H1 (cell line): ENCODE measurements at regions not wholly inside any gene's neighbourhood (a gene's known extent, or its start where the extent isn't known, plus 50 kb on each side); places are given as distances from the start of the nearest gene placed in this dataset.

Experiments used
- CTCF ChIA-PET: fragments of 300-600 bp; sonication (Branson Sonifier 250); formaldehyde crosslinking; loops from one replicate; lab custom pipeline; 2021; ENCODE audit not compliant: partially characterized antibody; lab: Charles Lee
- POLR2A ChIA-PET: fragments of 300-600 bp; sonication (Branson Sonifier 250); formaldehyde crosslinking; loops from one replicate; lab custom pipeline; 2021; ENCODE audit warnings: inconsistent platforms; ENCODE audit not compliant: partially characterized antibody; lab: Charles Lee
- DNase-seq, 2 experiments: peaks; one replicate each; pipeline versions ENCODE4 v3.0.0 to v3.0.0-alpha.2; 2010 to 2022; ENCODE audit warnings: low spot score in 2 of 2, low read depth in 1 of 2, mixed read lengths in 1 of 2
- FAIRE-seq: peaks from 2 replicates; lab custom pipeline; 2011; peaks lifted over from hg19 to GRCh38; lab: Jason Lieb, UNC
- H2AFZ ChIP-seq: 2 replicates; pipeline ENCODE4 v1.8.1; 2012; ENCODE audit warnings: low read length, inconsistent platforms
- H2AK5ac ChIP-seq: 2 replicates; pipeline ENCODE4 v1.6.1; 2013; ENCODE audit warnings: low read depth, low read length
- H2BK120ac ChIP-seq: replicated peaks from 2 replicates; pipeline ENCODE3; 2013; ENCODE audit warnings: low read depth, low read length, inconsistent platforms
- H2BK12ac ChIP-seq: 2 replicates; pipeline ENCODE4 v1.6.1; 2013; ENCODE audit warnings: low read depth, low read length
- H2BK15ac ChIP-seq: 2 replicates; pipeline ENCODE4 v1.6.1; 2013; ENCODE audit warnings: low read length
- H2BK20ac ChIP-seq: 2 replicates; pipeline ENCODE4 v1.6.1; 2013; ENCODE audit warnings: low read length
- H2BK5ac ChIP-seq: 2 replicates; pipeline ENCODE4 v1.6.1; 2013; ENCODE audit warnings: low read depth, low read length
- H3K14ac ChIP-seq: 2 replicates; pipeline ENCODE4 v1.6.1; 2013; ENCODE audit warnings: inconsistent platforms; ENCODE audit not compliant: insufficient read length
- H3K18ac ChIP-seq: 2 replicates; pipeline ENCODE4 v1.6.1; 2013; ENCODE audit warnings: low read length; ENCODE audit errors: extremely low read depth
- H3K23ac ChIP-seq: 2 replicates; pipeline ENCODE4 v1.6.1; 2013; ENCODE audit warnings: inconsistent platforms; ENCODE audit not compliant: insufficient read length
- H3K23me2 ChIP-seq: 2 replicates; pipeline ENCODE4 v1.6.1; 2013; ENCODE audit warnings: low read depth, low read length
- H3K27ac ChIP-seq: 2 replicates; pipeline ENCODE4 v1.6.1; 2011; ENCODE audit warnings: low read depth, low read length, inconsistent platforms
- H3K27me3 ChIP-seq, 4 experiments: replicated peaks in 1 of 4; 1 replicate in 1 of 4; 2 replicates in 3 of 4; pipeline versions ENCODE4 v1.6.1 to v1.8.1; 2011 to 2013; ENCODE audit warnings: low read length in 3 of 4, mild to moderate bottlenecking in 3 of 4, inconsistent platforms in 2 of 4, mixed read lengths in 2 of 4, moderate library complexity in 1 of 4; ENCODE audit not compliant: control insufficient read depth in 3 of 4, insufficient read depth in 3 of 4; ENCODE audit errors: extremely low read depth in 1 of 4
- H3K36me3 ChIP-seq, 4 experiments: 2 replicates each; pipeline versions ENCODE4 v1.6.1 to v1.8.1; 2011 to 2013; ENCODE audit warnings: mild to moderate bottlenecking in 4 of 4, low read length in 3 of 4, moderate library complexity in 2 of 4, control low read depth in 1 of 4, inconsistent platforms in 1 of 4; ENCODE audit not compliant: insufficient read depth in 4 of 4, control insufficient read depth in 2 of 4
- H3K4ac ChIP-seq: replicated peaks from 2 replicates; pipeline ENCODE3; 2013; ENCODE audit warnings: low read length, low read depth, mixed read lengths, inconsistent platforms; ENCODE audit not compliant: insufficient read length
- H3K4me1 ChIP-seq, 4 experiments: replicated peaks in 1 of 4; 1 replicate in 1 of 4; 2 replicates in 3 of 4; pipeline versions ENCODE4 v1.6.1 to v1.8.1; 2011 to 2013; ENCODE audit warnings: low read length in 3 of 4, inconsistent platforms in 2 of 4, mixed read lengths in 1 of 4; ENCODE audit not compliant: insufficient read depth in 4 of 4, control insufficient read depth in 3 of 4
- H3K4me2 ChIP-seq, 2 experiments: 2 replicates each; pipeline versions ENCODE4 v1.6.1 to v1.8.1; 2011 to 2013; ENCODE audit warnings: low read depth in 2 of 2, low read length in 2 of 2, control low read depth in 1 of 2, inconsistent platforms in 1 of 2, mild to moderate bottlenecking in 1 of 2; ENCODE audit not compliant: insufficient read depth in 1 of 2
- H3K4me3 ChIP-seq, 4 experiments: fragments of 200-600, 300-600 bp in 1 of 4; sonication (generic), shearing (Covaris generic), sonication (Bioruptor Twin) in 1 of 4; 2 replicates each; pipeline versions ENCODE4 v1.5.1 to v1.8.1; 2011 to 2016; ENCODE audit warnings: low read length in 4 of 4, low read depth in 3 of 4, control low read depth in 2 of 4, inconsistent platforms in 2 of 4, mild to moderate bottlenecking in 2 of 4, mixed read lengths in 1 of 4, moderate library complexity in 1 of 4; ENCODE audit not compliant: insufficient read depth in 2 of 4; ENCODE audit errors: extremely low read depth in 1 of 4
- H3K56ac ChIP-seq: replicated peaks from 2 replicates; pipeline ENCODE3; 2013; ENCODE audit warnings: low read depth, mild to moderate bottlenecking, mixed read lengths, low read length, inconsistent platforms; ENCODE audit not compliant: insufficient read length
- H3K79me1 ChIP-seq: 2 replicates; pipeline ENCODE4 v1.6.1; 2013; ENCODE audit warnings: low read depth, low read length, control low read depth
- H3K79me2 ChIP-seq, 2 experiments: 2 replicates each; pipeline versions ENCODE4 v1.6.1 to v1.8.1; 2012 to 2013; ENCODE audit warnings: low read length in 2 of 2, mild to moderate bottlenecking in 2 of 2, inconsistent platforms in 1 of 2; ENCODE audit not compliant: insufficient read depth in 2 of 2, control insufficient read depth in 1 of 2
- H3K9ac ChIP-seq, 4 experiments: replicated peaks in 1 of 4; 1 replicate in 1 of 4; 2 replicates in 3 of 4; pipeline versions ENCODE4 v1.6.1 to v1.8.1; 2011 to 2013; ENCODE audit warnings: low read depth in 3 of 4, low read length in 3 of 4, control low read depth in 2 of 4, mild to moderate bottlenecking in 2 of 4, moderate library complexity in 2 of 4, inconsistent platforms in 1 of 4; ENCODE audit errors: extremely low read depth in 1 of 4
- H3K9me3 ChIP-seq, 2 experiments: 2 replicates each; pipeline versions ENCODE4 v1.6.1 to v1.8.1; 2012 to 2013; ENCODE audit warnings: mild to moderate bottlenecking in 2 of 2, moderate library complexity in 2 of 2, control low read depth in 1 of 2, inconsistent platforms in 1 of 2, low read depth in 1 of 2, low read length in 1 of 2, mixed read lengths in 1 of 2; ENCODE audit not compliant: insufficient read depth in 2 of 2
- H4K20me1 ChIP-seq, 2 experiments: replicated peaks in 1 of 2; 2 replicates each; pipeline versions ENCODE3 to v1.8.1; 2011 to 2013; ENCODE audit warnings: inconsistent platforms in 2 of 2, low read length in 2 of 2, mild to moderate bottlenecking in 1 of 2; ENCODE audit not compliant: insufficient read depth in 2 of 2, control insufficient read depth in 1 of 2
- H4K5ac ChIP-seq: 2 replicates; pipeline ENCODE4 v1.6.1; 2013; ENCODE audit warnings: low read length, low read depth, mixed read lengths, inconsistent platforms; ENCODE audit not compliant: insufficient read length
- H4K8ac ChIP-seq: 2 replicates; pipeline ENCODE4 v1.8.0; 2013; ENCODE audit warnings: mild to moderate bottlenecking, moderate library complexity, low read length, inconsistent platforms; ENCODE audit not compliant: insufficient read depth; ENCODE audit errors: extremely low read depth
- H4K91ac ChIP-seq: replicated peaks from 2 replicates; pipeline ENCODE3; 2013; ENCODE audit warnings: low read length, mixed read lengths, inconsistent platforms; ENCODE audit not compliant: insufficient read length
- EZH2 ChIP-seq: fragments of 200-600 bp; sonication (generic); IDR thresholded peaks from 2 replicates; pipeline ENCODE4 v1.7.1; 2012; ENCODE audit warnings: low read depth, mild to moderate bottlenecking, moderate library complexity, low read length, inconsistent platforms; ENCODE audit not compliant: severe bottlenecking
- SIRT6 ChIP-seq: IDR thresholded peaks from one replicate; pipeline ENCODE4 v1.7.1; 2012; ENCODE audit warnings: low read length, inconsistent platforms
- WGBS, 2 experiments: shearing (Covaris generic) in 1 of 2; methylation state at CpG; one replicate each; pipeline versions ENCODE4 v1.1.6 to v1.1.7; 2013 to 2015; ENCODE audit warnings: low lambda C conversion rate in 2 of 2, mixed read lengths in 2 of 2, inconsistent platforms in 1 of 2, low coverage in 1 of 2, missing lambda C conversion rate in 1 of 2; ENCODE audit not compliant: insufficient replicate concordance in 2 of 2, insufficient coverage in 1 of 2, insufficient read length in 1 of 2; ENCODE audit errors: extremely low coverage in 1 of 2, missing lambda C conversion rate in 1 of 2; 5-methylcytosine and 5-hydroxymethylcytosine counted together

- H2BK120ac ChIP-seq: peak overlapping the region; percentile 15
- no peaks in the 10 kb centered on the region for H3K36me3 ChIP-seq
- H4K8ac ChIP-seq: peak overlapping the region; percentile 47; the same call in 1 of the 2 replicates
- H4K20me1 ChIP-seq: no peaks in the 10 kb centered on the region
- H3K9ac ChIP-seq: no peak overlapping the region
- peaks cover 5% of the 10 kb centered on the region; the same call in 1 of the 2 replicates for H3K23me2 ChIP-seq
- WGBS, 2 experiments: 90% methylated on average over 4 of the region's 4 CpGs; no CpG with 5 or more reads in 1 of the 2 experiments
- H3K9me3 ChIP-seq: no peaks in the 10 kb centered on the region
- H3K4me2 ChIP-seq: peak overlapping the region in 1 of 2 experiments; percentile 92; a peak in 1 of 4 replicates
- H2BK12ac ChIP-seq: peak overlapping the region; percentile 98
- CTCF ChIA-PET: interaction anchor here (0.6 to 10.2 kb wide), 10 partner anchors 10 to 955 kb away, joined by 3 to 102 read pairs (median 5); no protein-coding TSS in a partner anchor
- H3K4me3 ChIP-seq: no peak overlapping the region
- peak overlapping the region; percentile 100; the same call in 1 of the 2 replicates for H2BK5ac ChIP-seq
- H2AK5ac ChIP-seq: peak overlapping the region; percentile 96
- peak overlapping the region; percentile 94 for H4K91ac ChIP-seq
- H2AFZ ChIP-seq: no peak overlapping the region
- peak overlapping the region; percentile 22; the same call in 1 of the 2 replicates for H2BK15ac ChIP-seq
- H3K56ac ChIP-seq: no peak overlapping the region
- no peak overlapping the region for H3K4ac ChIP-seq
- H2BK20ac ChIP-seq: peak overlapping the region; percentile 98
- no peak for DNase-seq
- TF ChIP-seq SIRT6 (no peak), EZH2 (no peak)
- peaks cover 2 to 15% (median 6%) of the 10 kb centered on the region in 4 experiments for H3K27me3 ChIP-seq
- no peak overlapping the region for H4K5ac ChIP-seq
- no peak overlapping the region for H3K27ac ChIP-seq
- no peak overlapping the region for H3K23ac ChIP-seq
- H3K79me1 ChIP-seq: no peaks in the 10 kb centered on the region
- no peak for FAIRE-seq
- POLR2A ChIA-PET: interaction anchor here (0.8 to 1.8 kb wide), 8 partner anchors 9 to 249 kb away, joined by 3 to 5 read pairs (median 4); partner anchors contain the start of gene CCND2
- H3K4me1 ChIP-seq: peaks cover 24 to 47% (median 37%) of the 10 kb centered on the region in 4 experiments
- H3K18ac ChIP-seq: peak overlapping the region; percentile 11
- no peaks in the 10 kb centered on the region for H3K79me2 ChIP-seq
- no peak overlapping the region for H3K14ac ChIP-seq
Measured at GRCh38 chr12:4027412-4027811, 154.2 kb upstream of the PARP11 start.
